GM12878 (cell line): ENCODE measurements at regions not wholly inside any gene's neighbourhood (a gene's known extent, or its start where the extent isn't known, plus 50 kb on each side); places are given as distances from the start of the nearest gene placed in this dataset.
A peak's percentile ranks its signal among the peaks of the same experiment; 100 is the strongest.

Source experiments
- ATAC-seq: fragments of 200-7000 bp; cut with Tn5 transposase; 3 replicates; pipeline ENCODE4 v1.9.1; 2020; ENCODE audit warnings: mild to moderate bottlenecking, moderate library complexity
- BruUV-seq: library from RNA; stranded (reverse); fragments of 400-500 nt; replicated peaks from 2 replicates; lab custom pipeline; 2021; lab: Mats Ljungman, UMichigan
- CTCF ChIA-PET: fragments of 300-600 bp; sonication (Branson Sonifier 250); formaldehyde crosslinking; extraction: SDS; loops from one replicate; lab custom pipeline; 2021; ENCODE audit warnings: inconsistent platforms; lab: Yijun Ruan, JAX
- POLR2A ChIA-PET: fragments of 350-600 bp; formaldehyde crosslinking; extraction: SDS; loops from one replicate; lab custom pipeline; 2021; ENCODE audit warnings: inconsistent platforms; lab: Charles Lee
- RAD21 ChIA-PET: fragments of 300-600 bp; sonication (Branson Sonifier 250); formaldehyde crosslinking; loops from one replicate; lab custom pipeline; 2023; ENCODE audit warnings: antibody characterized with exemption; ENCODE audit not compliant: unreplicated experiment; lab: Charles Lee
- SMC1A ChIA-PET: fragments of 300-600 bp; sonication (Branson Sonifier 250); formaldehyde crosslinking; loops from one replicate; lab custom pipeline; 2023; ENCODE audit not compliant: unreplicated experiment, uncharacterized antibody; lab: Charles Lee
- DNase-seq: peaks from one replicate; pipeline ENCODE4 v3.0.0-alpha.2; 2011; ENCODE audit warnings: low read depth, low spot score
- FAIRE-seq: peaks from 3 replicates; lab custom pipeline; 2011; peaks lifted over from hg19 to GRCh38; lab: Jason Lieb, UNC
- H2AFZ ChIP-seq: 2 replicates; pipeline ENCODE4 v1.6.0; 2011; ENCODE audit warnings: low read depth, low read length, control low read depth; ENCODE audit not compliant: control insufficient read depth
- H3K27ac ChIP-seq: 2 replicates; pipeline ENCODE4 v1.5.1; 2011; ENCODE audit warnings: control low read depth; ENCODE audit not compliant: control insufficient read depth, insufficient read depth
- H3K27me3 ChIP-seq, 2 experiments: replicated peaks in 1 of 2; 2 replicates each; pipeline versions ENCODE4 v1.6.0 to v1.6.1; 2011; ENCODE audit warnings: low read length in 1 of 2; ENCODE audit not compliant: control insufficient read depth in 2 of 2, insufficient read depth in 2 of 2
- H3K36me3 ChIP-seq, 2 experiments: 2 replicates each; pipeline ENCODE4 v1.5.1; 2011; ENCODE audit warnings: low read length in 1 of 2; ENCODE audit not compliant: control insufficient read depth in 2 of 2, insufficient read depth in 2 of 2
- H3K4me1 ChIP-seq: 2 replicates; pipeline ENCODE4 v1.6.1; 2011; ENCODE audit warnings: mild to moderate bottlenecking, low read length, moderate library complexity, mixed read lengths; ENCODE audit not compliant: control insufficient read depth, insufficient read depth
- H3K4me2 ChIP-seq: 2 replicates; pipeline ENCODE4 v1.6.0; 2011; ENCODE audit warnings: control low read depth; ENCODE audit not compliant: control insufficient read depth, insufficient read depth
- H3K4me3 ChIP-seq: fragments of 200-600 bp; sonication (generic); 2 replicates; pipeline ENCODE4 v1.5.1; 2016
- H3K79me2 ChIP-seq: 2 replicates; pipeline ENCODE4 v1.6.0; 2011; ENCODE audit warnings: low read length; ENCODE audit not compliant: control insufficient read depth, insufficient read depth
- H3K9ac ChIP-seq: 2 replicates; pipeline ENCODE4 v1.8.0; 2011; ENCODE audit warnings: low read length, control low read depth, mixed read lengths; ENCODE audit not compliant: control insufficient read depth, insufficient read depth
- H3K9me3 ChIP-seq: replicated peaks from 3 replicates; pipeline ENCODE4 v1.5.1; 2011; ENCODE audit warnings: mild to moderate bottlenecking, low read length; ENCODE audit not compliant: control insufficient read depth, insufficient read depth
- H4K20me1 ChIP-seq: 2 replicates; pipeline ENCODE4 v1.6.0; 2011; ENCODE audit not compliant: control insufficient read depth, insufficient read depth
- ASH2L ChIP-seq: fragments of 300-600, 200-600 bp; sonication (generic); IDR thresholded peaks from 2 replicates; pipeline ENCODE4 v1.6.1; 2017; ENCODE audit warnings: low read depth, mild to moderate bottlenecking, borderline replicate concordance
- BCL11A ChIP-seq: IDR thresholded peaks from 2 replicates; pipeline ENCODE4 v1.6.1; 2011; ENCODE audit warnings: low read depth, low read length
- CEBPB ChIP-seq, 2 experiments: fragments of 150-350 bp in 1 of 2; IDR thresholded peaks; 2 replicates each; pipeline ENCODE4 v1.6.1; 2012 to 2014; ENCODE audit warnings: low read depth in 2 of 2, low read length in 2 of 2, borderline replicate concordance in 1 of 2, inconsistent platforms in 1 of 2
- CHD2 ChIP-seq: IDR thresholded peaks from 2 replicates; pipeline ENCODE4 v1.6.1; 2011; ENCODE audit warnings: low read depth, low read length, improper control_type of control experiment, borderline replicate concordance
- NR2C2 ChIP-seq: IDR thresholded peaks from 2 replicates; pipeline ENCODE4 v1.6.1; 2011; ENCODE audit warnings: borderline replicate concordance, low read depth; ENCODE audit not compliant: control insufficient read depth, insufficient read length
- RAD21 ChIP-seq: IDR thresholded peaks from 2 replicates; pipeline ENCODE4 v1.6.1; 2011; ENCODE audit warnings: mild to moderate bottlenecking, low read depth, low read length, moderate library complexity; ENCODE audit not compliant: insufficient read depth
- RUNX3 ChIP-seq: IDR thresholded peaks from 2 replicates; pipeline ENCODE4 v1.6.1; 2012; ENCODE audit warnings: low read length, inconsistent platforms
- SIX5 ChIP-seq: IDR thresholded peaks from 2 replicates; pipeline ENCODE4 v1.6.1; 2011; ENCODE audit warnings: mild to moderate bottlenecking, low read depth, low read length, moderate library complexity; ENCODE audit not compliant: severe bottlenecking
- SP1 ChIP-seq: IDR thresholded peaks from one replicate; pipeline ENCODE4 v1.6.1; 2011; ENCODE audit warnings: low read depth, low read length
- SUPT20H ChIP-seq: IDR thresholded peaks from 2 replicates; pipeline ENCODE4 v1.6.1; 2011; ENCODE audit warnings: low read depth, mild to moderate bottlenecking, low read length, moderate library complexity, borderline replicate concordance; ENCODE audit not compliant: control insufficient read depth
- TBL1XR1 ChIP-seq: IDR thresholded peaks from 2 replicates; pipeline ENCODE4 v1.6.1; 2012; ENCODE audit warnings: low read depth, low read length, improper control_type of control experiment
- TCF12 ChIP-seq: IDR thresholded peaks from 2 replicates; pipeline ENCODE4 v1.6.1; 2011; ENCODE audit warnings: low read depth, mild to moderate bottlenecking, low read length
- WGBS: methylation state at CpG from one replicate; pipeline ENCODE4 v1.1.6; 2016; ENCODE audit warnings: low lambda C conversion rate; ENCODE audit not compliant: insufficient replicate concordance, insufficient coverage; ENCODE audit errors: missing lambda C conversion rate; 5-methylcytosine and 5-hydroxymethylcytosine counted together
- in situ Hi-C: fragments of 300-500 bp; cut with MboI; formaldehyde crosslinking; loops from 9 replicates; pipeline ENCODE4 v1.14.3; 2018; ENCODE audit warnings: mixed read lengths
- intact Hi-C: fragments of 100-400 bp; cut with micrococcal nuclease; formaldehyde crosslinking; loops from one replicate; pipeline ENCODE4 v1.14.2; 2022; ENCODE audit not compliant: unreplicated experiment
- TF ChIP-seq, protein P1 (sequence below): fragments of 450-650 bp; IDR thresholded peaks from 2 replicates; pipeline ENCODE4 v1.6.1; 2017; ENCODE audit warnings: mild to moderate bottlenecking, moderate library complexity
- TF ChIP-seq, protein P2 (sequence below): IDR thresholded peaks from 2 replicates; pipeline ENCODE4 v1.6.1; 2011; ENCODE audit warnings: borderline replicate concordance, low read depth, mild to moderate bottlenecking, moderate library complexity, low read length; ENCODE audit not compliant: insufficient read depth, poor library complexity, severe bottlenecking

- TF ChIP-seq, protein P1, sequence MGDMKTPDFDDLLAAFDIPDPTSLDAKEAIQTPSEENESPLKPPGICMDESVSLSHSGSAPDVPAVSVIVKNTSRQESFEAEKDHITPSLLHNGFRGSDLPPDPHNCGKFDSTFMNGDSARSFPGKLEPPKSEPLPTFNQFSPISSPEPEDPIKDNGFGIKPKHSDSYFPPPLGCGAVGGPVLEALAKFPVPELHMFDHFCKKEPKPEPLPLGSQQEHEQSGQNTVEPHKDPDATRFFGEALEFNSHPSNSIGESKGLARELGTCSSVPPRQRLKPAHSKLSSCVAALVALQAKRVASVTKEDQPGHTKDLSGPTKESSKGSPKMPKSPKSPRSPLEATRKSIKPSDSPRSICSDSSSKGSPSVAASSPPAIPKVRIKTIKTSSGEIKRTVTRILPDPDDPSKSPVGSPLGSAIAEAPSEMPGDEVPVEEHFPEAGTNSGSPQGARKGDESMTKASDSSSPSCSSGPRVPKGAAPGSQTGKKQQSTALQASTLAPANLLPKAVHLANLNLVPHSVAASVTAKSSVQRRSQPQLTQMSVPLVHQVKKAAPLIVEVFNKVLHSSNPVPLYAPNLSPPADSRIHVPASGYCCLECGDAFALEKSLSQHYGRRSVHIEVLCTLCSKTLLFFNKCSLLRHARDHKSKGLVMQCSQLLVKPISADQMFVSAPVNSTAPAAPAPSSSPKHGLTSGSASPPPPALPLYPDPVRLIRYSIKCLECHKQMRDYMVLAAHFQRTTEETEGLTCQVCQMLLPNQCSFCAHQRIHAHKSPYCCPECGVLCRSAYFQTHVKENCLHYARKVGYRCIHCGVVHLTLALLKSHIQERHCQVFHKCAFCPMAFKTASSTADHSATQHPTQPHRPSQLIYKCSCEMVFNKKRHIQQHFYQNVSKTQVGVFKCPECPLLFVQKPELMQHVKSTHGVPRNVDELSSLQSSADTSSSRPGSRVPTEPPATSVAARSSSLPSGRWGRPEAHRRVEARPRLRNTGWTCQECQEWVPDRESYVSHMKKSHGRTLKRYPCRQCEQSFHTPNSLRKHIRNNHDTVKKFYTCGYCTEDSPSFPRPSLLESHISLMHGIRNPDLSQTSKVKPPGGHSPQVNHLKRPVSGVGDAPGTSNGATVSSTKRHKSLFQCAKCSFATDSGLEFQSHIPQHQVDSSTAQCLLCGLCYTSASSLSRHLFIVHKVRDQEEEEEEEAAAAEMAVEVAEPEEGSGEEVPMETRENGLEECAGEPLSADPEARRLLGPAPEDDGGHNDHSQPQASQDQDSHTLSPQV, result no peak
- TF ChIP-seq SP1, result no peak
Measured at GRCh38 chr16:48909231-48909630, 299.3 kb upstream of the N4BP1 start (continued).

DNA sequence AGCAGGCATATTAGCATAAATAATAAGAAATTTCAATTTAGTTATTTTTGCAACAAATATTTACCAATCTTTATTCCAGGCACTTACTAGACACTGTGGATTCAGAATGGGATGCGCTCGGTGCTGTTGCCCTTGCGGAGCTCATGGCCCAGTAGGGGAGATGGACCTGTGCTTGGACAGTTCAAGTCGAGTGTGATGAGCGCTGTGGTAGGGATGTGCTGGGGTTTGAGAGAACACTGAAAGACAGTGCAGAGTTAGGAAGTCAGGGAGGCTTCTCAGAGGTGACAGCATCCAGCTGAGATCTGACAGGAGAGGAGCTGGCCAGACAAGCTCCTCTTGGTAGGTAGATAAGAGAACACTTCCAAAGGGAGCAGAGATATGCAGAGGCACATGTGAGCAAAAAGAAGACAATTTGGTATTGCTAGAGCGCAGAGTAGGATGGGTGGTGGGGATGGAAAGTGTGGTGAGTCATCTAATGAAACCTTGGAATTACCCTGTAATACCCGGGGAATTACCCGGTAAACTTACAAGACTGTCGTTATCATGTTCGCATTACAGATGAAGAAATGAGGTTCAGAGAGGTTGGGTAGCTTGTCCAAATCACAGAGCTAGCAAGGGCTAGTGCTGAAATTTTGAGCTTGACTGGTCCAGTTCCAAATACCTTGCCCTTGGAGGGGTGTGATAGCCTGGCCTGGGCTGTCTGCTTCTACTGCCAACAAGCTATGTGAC lies 298.1 kb upstream of the N4BP1 start:
- no peak overlapping the region for H3K4me3 ChIP-seq
- SMC1A ChIA-PET, result interaction anchor here (0.6 to 1.2 kb wide), 4 partner anchors 10 to 54 kb away, joined by 3 to 5 read pairs (median 3); no protein-coding TSS in a partner anchor
- RAD21 ChIA-PET, result interaction anchor here (1.2 to 1.9 kb wide), 2 partner anchors 15 to 48 kb away, joined by 4 to 5 read pairs; no protein-coding TSS in a partner anchor
- CTCF ChIA-PET, result interaction anchor here (1.2 to 1.3 kb wide), 3 partner anchors 10 to 285 kb away, joined by 3 to 4 read pairs (median 4); no protein-coding TSS in a partner anchor
- POLR2A ChIA-PET, result no interaction called here
- H3K9ac ChIP-seq, result peak overlapping the region; percentile 22; the same call in 1 of the 2 replicates
- WGBS, result 47% methylated on average over 10 of the region's 10 CpGs
- H2AFZ ChIP-seq, result no peak overlapping the region; the same call in 1 of the 2 replicates
- no peaks in the 10 kb centered on the region for H4K20me1 ChIP-seq
- DNase-seq (peak; percentile 39), ATAC-seq (peak; percentile 85), FAIRE-seq (no peak)
- no peaks in the 10 kb centered on the region for H3K79me2 ChIP-seq
- H3K27me3 ChIP-seq, result no peaks in the 10 kb centered on the region
- peak overlapping the region; percentile 52 for H3K27ac ChIP-seq
- in situ Hi-C loops, result no loop called here
- intact Hi-C loops, result no loop called here
- H3K36me3 ChIP-seq, result no peaks in the 10 kb centered on the region
- BruUV-seq, result no TSS peak
- peaks cover 26% of the 10 kb centered on the region for H3K4me1 ChIP-seq
- H3K4me2 ChIP-seq, result peak overlapping the region; percentile 44; the same call in 1 of the 2 replicates
- no peaks in the 10 kb centered on the region; the same call in 2 of the 3 replicates for H3K9me3 ChIP-seq
- TF ChIP-seq, protein P2, sequence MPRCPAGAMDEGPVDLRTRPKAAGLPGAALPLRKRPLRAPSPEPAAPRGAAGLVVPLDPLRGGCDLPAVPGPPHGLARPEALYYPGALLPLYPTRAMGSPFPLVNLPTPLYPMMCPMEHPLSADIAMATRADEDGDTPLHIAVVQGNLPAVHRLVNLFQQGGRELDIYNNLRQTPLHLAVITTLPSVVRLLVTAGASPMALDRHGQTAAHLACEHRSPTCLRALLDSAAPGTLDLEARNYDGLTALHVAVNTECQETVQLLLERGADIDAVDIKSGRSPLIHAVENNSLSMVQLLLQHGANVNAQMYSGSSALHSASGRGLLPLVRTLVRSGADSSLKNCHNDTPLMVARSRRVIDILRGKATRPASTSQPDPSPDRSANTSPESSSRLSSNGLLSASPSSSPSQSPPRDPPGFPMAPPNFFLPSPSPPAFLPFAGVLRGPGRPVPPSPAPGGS, result no peak
- TF ChIP-seq NR2C2 (no peak), CEBPB (IDR thresholded peaks at IDR 0.05; ENCODE audit: borderline replicate concordance in 1 of 2, low read depth in 2 of 2, low read length in 2 of 2) (no peak), SUPT20H (no peak), BCL11A (peak; percentile 43; the same call in 1 of the 2 replicates), TBL1XR1 (no peak), CHD2 (no peak), RAD21 (no peak), TCF12 (no peak), RUNX3 (peak; percentile 64), SIX5 (no peak), ASH2L (no peak)
